A204.1 (cell line): ENCODE measurements at regions not wholly inside any gene's neighbourhood (a gene's known extent, or its start where the extent isn't known, plus 50 kb on each side); places are given as distances from the start of the nearest gene placed in this dataset.
"Not testable (repeated sequence)": the region's sequence is repeated elsewhere in the genome, so short reads cannot be mapped to it uniquely, and the experiment has no call there.

Experiments used
- FAIRE-seq: peaks from 2 replicates; lab custom pipeline; 2012; peaks lifted over from hg19 to GRCh38; lab: Jason Lieb, UNC

DNA sequence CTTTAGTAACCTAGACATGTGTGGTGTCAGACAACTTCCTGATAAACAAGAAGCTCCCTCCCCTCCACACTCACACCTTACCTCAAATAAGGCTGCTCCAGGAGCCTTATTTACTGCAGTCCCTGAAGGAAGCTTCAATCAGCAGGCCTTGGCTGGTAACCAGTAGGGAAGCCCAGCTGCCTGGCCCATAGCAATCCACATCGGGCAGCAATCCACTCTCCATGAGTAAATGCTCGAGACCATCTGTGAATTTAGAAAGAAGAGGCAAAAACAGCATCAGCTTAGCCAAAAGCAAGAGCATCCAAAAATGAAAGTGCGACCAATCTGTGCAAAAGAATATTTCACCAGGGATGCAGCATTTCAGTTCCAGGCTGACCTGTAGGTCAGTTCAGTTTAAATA, 213.3 kb upstream of the TUSC1 start:
- FAIRE-seq = no peak

DNA sequence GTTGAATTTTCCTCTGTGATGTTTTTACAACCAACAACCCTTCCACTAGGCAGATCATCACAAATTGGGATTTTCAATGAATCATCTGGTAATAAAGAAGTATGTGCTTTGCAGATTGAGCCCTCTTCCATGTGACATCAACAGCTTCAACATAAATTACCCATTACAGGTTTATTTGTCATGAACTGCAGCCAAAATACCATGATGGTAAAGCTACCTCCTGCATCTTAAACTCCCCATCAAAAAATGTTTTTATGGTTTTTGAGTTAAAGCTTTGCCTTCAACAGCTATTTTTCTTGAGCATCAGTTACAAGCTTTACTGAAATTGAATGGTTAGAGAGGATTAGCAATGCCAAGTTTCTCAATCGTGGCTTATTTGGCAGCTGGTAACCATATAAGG, 211.4 kb upstream of the TUSC1 start:
- FAIRE-seq = no peak

GRCh38 chr9:25876248-25876647, 198.0 kb upstream of the TUSC1 start:
- no peak for FAIRE-seq

GRCh38 chr9:25864509-25864908, 186.3 kb upstream of the TUSC1 start:
- no peak for FAIRE-seq

- FAIRE-seq = no peak
Observed at GRCh38 chr9:25861421-25861820, 183.2 kb upstream of the TUSC1 start.

DNA sequence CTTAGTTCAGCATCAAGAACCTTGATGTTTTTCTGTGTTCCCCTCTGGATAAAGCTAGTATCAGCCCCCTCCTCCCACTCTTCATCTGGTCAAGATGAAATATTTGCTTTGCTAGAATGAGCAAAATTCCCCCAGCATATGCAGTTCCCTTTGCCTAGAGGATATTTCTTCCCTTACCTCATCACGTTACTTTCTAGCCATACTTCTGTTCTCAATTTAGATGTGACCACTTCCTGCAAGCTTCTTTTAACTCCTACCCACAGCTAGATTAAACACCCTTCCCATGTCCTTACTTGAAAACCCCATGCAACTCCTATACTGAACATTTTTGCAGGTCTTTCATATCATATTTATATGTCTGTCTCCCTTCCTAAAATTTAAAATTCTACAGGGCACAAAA, 178.9 kb upstream of the TUSC1 start:
- no peak for FAIRE-seq

GRCh38 chr9:25850803-25851202, 172.6 kb upstream of the TUSC1 start:
- peak; percentile 72 for FAIRE-seq

DNA sequence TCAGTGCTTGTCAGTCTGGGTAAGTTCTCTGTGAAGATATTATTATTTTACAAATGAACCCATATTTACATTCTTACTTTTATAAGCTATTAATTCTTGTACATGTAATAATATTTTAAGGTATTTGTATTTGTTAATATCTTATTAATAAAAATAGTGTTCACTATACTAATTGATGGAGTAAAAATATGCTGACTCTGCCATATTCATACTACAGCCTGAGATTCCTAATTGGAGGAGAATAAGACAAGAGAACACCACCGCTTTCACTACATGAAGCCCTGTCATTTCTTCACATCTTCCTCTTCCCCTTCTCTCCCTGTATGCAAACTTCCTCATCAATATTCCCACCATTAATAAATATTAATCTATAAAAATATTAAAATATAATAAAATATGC, 167.6 kb upstream of the TUSC1 start:
- FAIRE-seq = no peak

- no peak for FAIRE-seq
Observed at GRCh38 chr9:25830381-25830780, 152.1 kb upstream of the TUSC1 start.

- FAIRE-seq = no peak
Observed at GRCh38 chr9:25827626-25828025, 149.4 kb upstream of the TUSC1 start.

- FAIRE-seq = no peak
Observed at GRCh38 chr9:25816439-25816838, 138.2 kb upstream of the TUSC1 start.

DNA sequence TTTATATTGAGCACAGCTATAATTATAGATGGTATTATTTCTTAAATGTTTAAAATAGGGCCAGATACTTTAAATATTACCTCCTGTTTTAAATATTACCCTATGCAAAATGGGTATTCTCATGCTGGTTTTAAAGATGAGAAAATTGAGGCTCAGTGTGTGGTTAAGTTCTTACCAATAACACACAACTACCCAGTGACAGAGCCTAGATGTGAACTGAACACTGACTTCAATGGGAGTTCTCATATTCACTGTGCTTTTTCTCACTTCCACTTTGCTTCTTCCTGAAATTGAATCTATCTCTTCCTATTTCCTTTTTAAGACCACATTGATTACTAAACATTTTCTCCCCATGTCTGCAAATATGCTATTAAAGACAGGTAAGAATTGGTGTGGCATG, 135.8 kb upstream of the TUSC1 start:
- no peak for FAIRE-seq

- FAIRE-seq = no peak
Observed at GRCh38 chr9:25813478-25813877, 135.2 kb upstream of the TUSC1 start.

DNA sequence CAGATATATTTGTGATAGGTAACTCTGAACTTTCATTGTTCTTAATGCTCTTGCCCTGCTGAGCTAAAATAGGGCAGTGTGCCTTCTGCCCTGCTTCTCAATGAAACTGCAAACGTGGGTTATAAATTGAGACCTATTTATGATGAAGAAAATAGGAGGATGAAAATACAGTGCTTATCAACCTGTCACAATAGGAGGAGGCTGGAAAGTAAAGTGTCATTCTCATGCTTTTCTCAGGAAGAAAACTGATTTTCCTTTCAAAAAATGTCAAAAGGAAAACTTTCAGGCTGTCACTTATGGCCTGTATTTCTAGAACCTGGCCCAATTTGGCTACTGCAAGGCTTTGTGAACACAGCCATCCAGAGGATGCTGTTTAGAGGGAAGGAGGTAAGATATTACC, 130.3 kb upstream of the TUSC1 start:
- FAIRE-seq = no peak

DNA sequence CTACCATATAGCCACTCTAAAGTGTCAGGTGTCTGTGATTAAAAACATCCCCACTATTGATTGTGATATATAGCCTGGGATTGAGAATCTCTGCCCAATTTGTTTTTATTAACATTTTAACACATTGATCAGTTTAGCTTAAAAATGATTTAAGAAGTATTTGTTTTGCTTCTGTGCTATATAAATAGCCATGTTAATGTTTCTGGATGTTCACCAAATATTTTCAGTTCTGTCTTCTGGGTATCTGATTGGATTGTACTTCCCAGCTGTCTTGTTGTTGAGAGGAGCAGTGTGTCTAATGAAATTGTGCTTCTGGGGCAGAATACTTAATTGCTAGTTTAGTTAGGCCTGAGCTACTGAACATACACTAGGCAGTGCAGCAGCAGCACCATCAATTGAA, 126.6 kb upstream of the TUSC1 start:
- FAIRE-seq = no peak

DNA sequence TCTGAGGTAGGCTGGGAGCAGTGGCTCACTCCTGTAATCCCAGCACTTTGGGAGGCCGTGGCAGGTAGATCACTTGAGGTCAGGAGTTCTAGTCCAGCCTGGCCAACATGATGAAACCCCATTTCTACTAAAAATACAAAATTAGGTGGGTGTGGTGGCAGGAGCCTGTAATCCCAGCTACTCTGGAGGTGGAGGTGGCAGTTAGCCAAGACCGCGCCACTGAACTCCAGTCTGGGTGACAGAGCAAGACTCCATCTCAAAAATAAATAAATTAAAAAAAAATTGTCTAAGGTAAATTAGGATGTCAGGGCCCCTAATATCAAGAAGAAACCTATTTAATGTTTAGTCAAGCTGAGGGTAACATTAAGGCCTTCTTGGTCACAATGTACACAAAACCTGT, 123.7 kb upstream of the TUSC1 start:
- not testable (repeated sequence) for FAIRE-seq

GRCh38 chr9:25773805-25774204, 95.6 kb upstream of the TUSC1 start:
- FAIRE-seq = no peak

DNA sequence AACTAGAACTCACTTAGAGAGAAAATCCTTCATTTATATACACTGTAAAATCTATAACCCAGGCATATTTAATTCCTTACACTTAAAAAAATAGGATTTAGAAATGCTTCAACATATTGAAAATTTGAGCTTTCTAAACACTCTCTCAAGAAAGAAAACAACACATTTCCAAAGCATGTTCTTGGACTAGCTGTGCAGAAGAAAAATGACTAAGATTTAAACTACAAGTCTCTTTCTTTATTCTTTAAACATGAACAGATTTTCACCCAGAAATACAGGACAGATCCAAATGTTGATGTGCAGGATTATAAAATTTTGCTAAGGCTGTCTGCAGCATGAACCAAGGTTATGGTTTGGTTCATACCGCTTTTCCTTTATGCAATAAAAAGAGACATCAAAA, 77.7 kb upstream of the TUSC1 start:
- no peak for FAIRE-seq

- no peak for FAIRE-seq
Observed at GRCh38 chr9:25752398-25752797, 74.2 kb upstream of the TUSC1 start.

- no peak for FAIRE-seq
Observed at GRCh38 chr9:25742256-25742655, 64.0 kb upstream of the TUSC1 start.

GRCh38 chr9:25733336-25733982, 55.2 kb upstream of the TUSC1 start:
- FAIRE-seq = no peak

- not testable (repeated sequence) for FAIRE-seq
Observed at GRCh38 chr9:25731895-25732794, 53.9 kb upstream of the TUSC1 start.
